ENCODE measurements at regions not wholly inside any gene's neighbourhood (a gene's known extent, or its start where the extent isn't known, plus 50 kb on each side); places are given as distances from the start of the nearest gene placed in this dataset.

DNA sequence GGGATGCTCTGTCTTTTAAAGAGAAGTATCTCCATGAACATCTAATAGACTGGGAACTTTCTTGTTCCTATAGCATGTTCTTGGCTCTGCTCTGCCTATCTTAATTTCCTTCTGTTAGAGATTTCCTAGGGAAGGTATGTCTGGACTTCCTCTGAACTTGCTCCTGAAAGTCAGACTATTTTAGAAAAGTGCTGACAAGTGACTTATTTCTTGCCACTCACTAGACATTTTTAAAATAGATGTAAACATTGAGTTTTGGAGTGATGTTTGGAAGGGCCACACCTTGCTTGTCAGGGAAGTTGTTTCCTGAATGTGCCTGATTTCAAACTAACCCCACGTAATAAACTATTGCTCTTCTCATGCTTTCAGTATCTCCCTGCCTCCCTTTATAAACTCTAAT, 62.4 kb upstream of the ATP8A1 start:
- Mint-ChIP-seq H3K4me1 (peaks cover 26% of the 10 kb centered on the region), H3K36me3 (no peaks in the 10 kb centered on the region), H3K27me3 (ENCODE audit: low read depth in 3 of 3) (no peaks in the 10 kb centered on the region), H3K4me3 (no peak overlapping the region), H3K9me3 (peaks cover 0 to 6% (median 0%) of the 10 kb centered on the region in 7 donors), H3K27ac (no peak overlapping the region)
- Histone ChIP-seq H3K4me2 (replicated peaks; ENCODE audit: extremely low read depth, low read length, poor library complexity, severe bottlenecking) (no peak overlapping the region), H3K27me3 (ENCODE audit: control insufficient read depth in 2 of 2, insufficient read depth in 2 of 2, low read length in 2 of 2) (no peaks in the 10 kb centered on the region), H4K20me1 (ENCODE audit: insufficient read depth, low read length) (no peaks in the 10 kb centered on the region), H3K27ac (ENCODE audit: low read depth in 1 of 2, low read length in 2 of 2) (no peak overlapping the region), H3K9ac (ENCODE audit: insufficient read depth, low read length, poor library complexity, severe bottlenecking) (no peak overlapping the region), H3K36me3 (replicated peaks in 1 of 2; ENCODE audit: control insufficient read depth in 1 of 2, insufficient read depth in 2 of 2, low read length in 2 of 2) (no peaks in the 10 kb centered on the region), H3K4me3 (replicated peaks in 1 of 3; ENCODE audit: low read depth in 2 of 3, low read length in 3 of 3) (no peak overlapping the region), H3K9me3 (replicated peaks in 1 of 2; ENCODE audit: control insufficient read depth in 1 of 2, insufficient read depth in 1 of 2, low read length in 2 of 2) (no peaks in the 10 kb centered on the region), H2AFZ (ENCODE audit: insufficient read depth, low read depth, low read length, poor library complexity, severe bottlenecking) (no peak overlapping the region), H3K4me1 (ENCODE audit: control insufficient read depth in 1 of 2, insufficient read depth in 2 of 2, low read length in 2 of 2) (peaks cover 17 to 19% of the 10 kb centered on the region in 2 donors), H3K79me2 (ENCODE audit: insufficient read depth, low read length) (no peaks in the 10 kb centered on the region)
- TF ChIP-seq, protein P1, sequence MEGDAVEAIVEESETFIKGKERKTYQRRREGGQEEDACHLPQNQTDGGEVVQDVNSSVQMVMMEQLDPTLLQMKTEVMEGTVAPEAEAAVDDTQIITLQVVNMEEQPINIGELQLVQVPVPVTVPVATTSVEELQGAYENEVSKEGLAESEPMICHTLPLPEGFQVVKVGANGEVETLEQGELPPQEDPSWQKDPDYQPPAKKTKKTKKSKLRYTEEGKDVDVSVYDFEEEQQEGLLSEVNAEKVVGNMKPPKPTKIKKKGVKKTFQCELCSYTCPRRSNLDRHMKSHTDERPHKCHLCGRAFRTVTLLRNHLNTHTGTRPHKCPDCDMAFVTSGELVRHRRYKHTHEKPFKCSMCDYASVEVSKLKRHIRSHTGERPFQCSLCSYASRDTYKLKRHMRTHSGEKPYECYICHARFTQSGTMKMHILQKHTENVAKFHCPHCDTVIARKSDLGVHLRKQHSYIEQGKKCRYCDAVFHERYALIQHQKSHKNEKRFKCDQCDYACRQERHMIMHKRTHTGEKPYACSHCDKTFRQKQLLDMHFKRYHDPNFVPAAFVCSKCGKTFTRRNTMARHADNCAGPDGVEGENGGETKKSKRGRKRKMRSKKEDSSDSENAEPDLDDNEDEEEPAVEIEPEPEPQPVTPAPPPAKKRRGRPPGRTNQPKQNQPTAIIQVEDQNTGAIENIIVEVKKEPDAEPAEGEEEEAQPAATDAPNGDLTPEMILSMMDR (IDR thresholded peaks at IDR 0.05), result no peak
- no peak for DNase-seq
- intact Hi-C loops (cut with micrococcal nuclease), result no loop called here
- WGBS (ENCODE audit: insufficient coverage), result no CpG with 5 or more reads among the region's 1 CpG

DNA sequence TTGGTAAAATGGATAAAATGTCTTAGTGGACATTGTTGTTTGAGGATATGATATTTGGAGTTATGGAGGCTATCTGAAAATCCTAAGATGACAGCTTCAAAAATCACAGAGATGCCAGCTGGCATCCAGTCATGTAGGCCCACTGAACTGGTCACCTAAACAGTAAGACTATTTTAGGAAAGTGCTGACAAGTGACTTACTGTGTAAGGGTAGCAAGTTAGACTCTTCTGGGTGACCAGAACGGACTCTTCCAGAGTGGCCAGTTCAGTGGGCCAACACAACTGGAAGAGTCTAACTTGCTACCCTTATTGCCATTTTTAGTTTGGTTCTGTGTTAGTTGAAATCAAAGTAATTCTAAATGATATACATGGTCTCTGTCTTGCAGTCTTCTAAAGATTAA, 61.4 kb upstream of the ATP8A1 start:
- Mint-ChIP-seq H3K4me1 (peaks cover 26% of the 10 kb centered on the region), H3K9me3 (peaks cover 0 to 2% (median 0%) of the 10 kb centered on the region in 7 donors), H3K27ac (no peak overlapping the region), H3K36me3 (no peaks in the 10 kb centered on the region), H3K4me3 (no peak overlapping the region), H3K27me3 (ENCODE audit: low read depth in 3 of 3) (no peaks in the 10 kb centered on the region)
- TF ChIP-seq, protein P1 (IDR thresholded peaks at IDR 0.05), result no peak
- Histone ChIP-seq H2AFZ (ENCODE audit: insufficient read depth, low read depth, low read length, poor library complexity, severe bottlenecking) (no peak overlapping the region), H3K4me3 (replicated peaks in 1 of 3; ENCODE audit: low read depth in 2 of 3, low read length in 3 of 3) (no peak overlapping the region), H3K9ac (ENCODE audit: insufficient read depth, low read length, poor library complexity, severe bottlenecking) (no peak overlapping the region), H3K79me2 (ENCODE audit: insufficient read depth, low read length) (no peaks in the 10 kb centered on the region), H3K27me3 (ENCODE audit: control insufficient read depth in 2 of 2, insufficient read depth in 2 of 2, low read length in 2 of 2) (no peaks in the 10 kb centered on the region), H3K4me2 (replicated peaks; ENCODE audit: extremely low read depth, low read length, poor library complexity, severe bottlenecking) (no peak overlapping the region), H3K9me3 (replicated peaks in 1 of 2; ENCODE audit: control insufficient read depth in 1 of 2, insufficient read depth in 1 of 2, low read length in 2 of 2) (no peaks in the 10 kb centered on the region), H3K27ac (ENCODE audit: low read depth in 1 of 2, low read length in 2 of 2) (no peak overlapping the region), H3K36me3 (replicated peaks in 1 of 2; ENCODE audit: control insufficient read depth in 1 of 2, insufficient read depth in 2 of 2, low read length in 2 of 2) (no peaks in the 10 kb centered on the region), H4K20me1 (ENCODE audit: insufficient read depth, low read length) (no peaks in the 10 kb centered on the region), H3K4me1 (ENCODE audit: control insufficient read depth in 1 of 2, insufficient read depth in 2 of 2, low read length in 2 of 2) (peaks cover 17 to 19% of the 10 kb centered on the region in 2 donors)
- no peak for DNase-seq
- no CpG with 5 or more reads among the region's 1 CpG for WGBS (ENCODE audit: insufficient coverage)
- intact Hi-C loops (cut with micrococcal nuclease), result no loop called here

Measured in CD14-positive monocyte (primary cell).